ENCODE measurements at regions not wholly inside any gene's neighbourhood (a gene's known extent, or its start where the extent isn't known, plus 50 kb on each side); places are given as distances from the start of the nearest gene placed in this dataset.

GRCh38 chr13:76414320-76414719 lies 471.9 kb downstream of the KCTD12 start:
- DNase-seq, result no peak

- DNase-seq, result no peak
Observed at GRCh38 chr13:76406243-76406642, 480.0 kb downstream of the KCTD12 start.

- DNase-seq, result no peak
Observed at GRCh38 chr13:76398425-76398824, 487.8 kb downstream of the KCTD12 start.

GRCh38 chr13:76397413-76397812 lies 488.8 kb downstream of the KCTD12 start:
- DNase-seq, result no peak

GRCh38 chr13:76389321-76389720 lies 496.9 kb downstream of the KCTD12 start:
- no peak for DNase-seq

- DNase-seq, result no peak
Observed at GRCh38 chr13:76387566-76387965, 498.6 kb downstream of the KCTD12 start.

- DNase-seq, result no peak
Observed at GRCh38 chr13:76386321-76386720, 499.9 kb downstream of the KCTD12 start.

GRCh38 chr13:76385586-76385985 lies 500.6 kb downstream of the KCTD12 start:
- DNase-seq, result no peak

- no peak for DNase-seq
Observed at GRCh38 chr13:76383676-76384461, 502.3 kb downstream of the KCTD12 start.

GRCh38 chr13:76380446-76381065 lies 505.6 kb downstream of the KCTD12 start:
- no peak for DNase-seq

- DNase-seq, result no peak
Observed at GRCh38 chr13:76379341-76380105, 506.7 kb downstream of the KCTD12 start.

GRCh38 chr13:76378767-76379166 lies 507.4 kb downstream of the KCTD12 start:
- no peak for DNase-seq

GRCh38 chr13:76363682-76364289 lies 522.4 kb downstream of the KCTD12 start:
- DNase-seq, result no peak

- no peak for DNase-seq
Observed at GRCh38 chr13:76361868-76362267, 524.3 kb downstream of the KCTD12 start.

- DNase-seq, result no peak
Observed at GRCh38 chr13:76351541-76352229, 534.5 kb downstream of the KCTD12 start.

- no peak for DNase-seq
Observed at GRCh38 chr13:76350399-76350798, 535.8 kb downstream of the KCTD12 start.

GRCh38 chr13:76349700-76350099 lies 536.5 kb downstream of the KCTD12 start:
- DNase-seq, result no peak

GRCh38 chr13:76339649-76340048 lies 546.6 kb downstream of the KCTD12 start:
- no peak for DNase-seq

GRCh38 chr13:76338003-76338402 lies 548.2 kb downstream of the KCTD12 start:
- DNase-seq, result no peak

GRCh38 chr13:76336889-76337844 lies 549.0 kb downstream of the KCTD12 start:
- DNase-seq, result no peak

GRCh38 chr13:76335463-76335862 lies 550.7 kb downstream of the KCTD12 start:
- DNase-seq, result no peak
